Activated B cell treated with CpG ODN at 0.5 μM for 24 hours (primary cell): ENCODE measurements at regions not wholly inside any gene's neighbourhood (a gene's known extent, or its start where the extent isn't known, plus 50 kb on each side); places are given as distances from the start of the nearest gene placed in this dataset.

Source experiments
- ATAC-seq: fragments of 200-7000 bp; cut with Tn5 transposase; one replicate; pipeline ENCODE4 v1.10.0; 2021; ENCODE audit warnings: low read depth, mild to moderate bottlenecking, moderate library complexity
- CTCF ChIA-PET: fragments of 350-600 bp; sonication (Branson Sonifier 250); formaldehyde crosslinking; loops from one replicate; lab custom pipeline; 2021; ENCODE audit warnings: antibody characterized with exemption; lab: Charles Lee
- POLR2A ChIA-PET: fragments of 350-600 bp; sonication (Branson Sonifier 250); formaldehyde crosslinking; loops from one replicate; lab custom pipeline; 2021; ENCODE audit warnings: antibody characterized with exemption; lab: Charles Lee
- DNase-seq: peaks from one replicate; pipeline ENCODE4 v3.0.0; 2022
- H3K27ac Mint-ChIP-seq: one replicate; pipeline ENCODE4 v1.8.0; 2020; ENCODE audit warnings: mixed read lengths
- H3K27me3 Mint-ChIP-seq: one replicate; pipeline ENCODE4 v1.8.0; 2021; ENCODE audit warnings: mixed read lengths
- H3K36me3 Mint-ChIP-seq: one replicate; pipeline ENCODE4 v1.8.0; 2021; ENCODE audit warnings: low read depth, mixed read lengths
- H3K4me1 Mint-ChIP-seq: one replicate; pipeline ENCODE4 v1.8.0; 2021; ENCODE audit warnings: mixed read lengths
- H3K4me3 Mint-ChIP-seq: one replicate; pipeline ENCODE4 v1.8.0; 2020; ENCODE audit warnings: mild to moderate bottlenecking, mixed read lengths
- H3K9me3 Mint-ChIP-seq: one replicate; pipeline ENCODE4 v1.8.0; 2020; ENCODE audit warnings: mixed read lengths
- intact Hi-C: fragments of 100-400 bp; cut with micrococcal nuclease; formaldehyde crosslinking; loops from one replicate; pipeline ENCODE4 v1.15.1; 2024
- TF ChIP-seq, protein P1 (sequence below): fragments of 200-600 bp; IDR thresholded peaks from one replicate; pipeline ENCODE4 v1.8.0; 2022; ENCODE audit warnings: antibody characterized with exemption, mild to moderate bottlenecking

GRCh38 chr18:27483276-27483675 is 298.2 kb upstream of the CHST9 start:
- CTCF ChIA-PET: no interaction called here

GRCh38 chr18:27478459-27478858 is 293.4 kb upstream of the CHST9 start:
- H3K9me3 Mint-ChIP-seq: peaks cover 2% of the 10 kb centered on the region
- TF ChIP-seq, protein P1, sequence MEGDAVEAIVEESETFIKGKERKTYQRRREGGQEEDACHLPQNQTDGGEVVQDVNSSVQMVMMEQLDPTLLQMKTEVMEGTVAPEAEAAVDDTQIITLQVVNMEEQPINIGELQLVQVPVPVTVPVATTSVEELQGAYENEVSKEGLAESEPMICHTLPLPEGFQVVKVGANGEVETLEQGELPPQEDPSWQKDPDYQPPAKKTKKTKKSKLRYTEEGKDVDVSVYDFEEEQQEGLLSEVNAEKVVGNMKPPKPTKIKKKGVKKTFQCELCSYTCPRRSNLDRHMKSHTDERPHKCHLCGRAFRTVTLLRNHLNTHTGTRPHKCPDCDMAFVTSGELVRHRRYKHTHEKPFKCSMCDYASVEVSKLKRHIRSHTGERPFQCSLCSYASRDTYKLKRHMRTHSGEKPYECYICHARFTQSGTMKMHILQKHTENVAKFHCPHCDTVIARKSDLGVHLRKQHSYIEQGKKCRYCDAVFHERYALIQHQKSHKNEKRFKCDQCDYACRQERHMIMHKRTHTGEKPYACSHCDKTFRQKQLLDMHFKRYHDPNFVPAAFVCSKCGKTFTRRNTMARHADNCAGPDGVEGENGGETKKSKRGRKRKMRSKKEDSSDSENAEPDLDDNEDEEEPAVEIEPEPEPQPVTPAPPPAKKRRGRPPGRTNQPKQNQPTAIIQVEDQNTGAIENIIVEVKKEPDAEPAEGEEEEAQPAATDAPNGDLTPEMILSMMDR: no peak
- intact Hi-C loops: no loop called here
- no peaks in the 10 kb centered on the region for H3K4me1 Mint-ChIP-seq
- no peaks in the 10 kb centered on the region for H3K27me3 Mint-ChIP-seq
- H3K4me3 Mint-ChIP-seq: no peak overlapping the region
- ChIA-PET CTCF (no interaction called here), POLR2A (no interaction called here)
- H3K27ac Mint-ChIP-seq: no peak overlapping the region
- H3K36me3 Mint-ChIP-seq: no peaks in the 10 kb centered on the region
- ATAC-seq: no peak
- DNase-seq: no peak

More at GRCh38 chr18:27483276-27483675, 298.2 kb upstream of the CHST9 start:
- TF ChIP-seq, protein P1: no peak
- H3K36me3 Mint-ChIP-seq: no peaks in the 10 kb centered on the region
- DNase-seq (no peak), ATAC-seq (no peak)
- intact Hi-C loops: no loop called here
- H3K27ac Mint-ChIP-seq: no peak overlapping the region
- H3K4me1 Mint-ChIP-seq: no peaks in the 10 kb centered on the region
- no peaks in the 10 kb centered on the region for H3K27me3 Mint-ChIP-seq
- H3K9me3 Mint-ChIP-seq: no peaks in the 10 kb centered on the region
- POLR2A ChIA-PET: no interaction called here
- no peak overlapping the region for H3K4me3 Mint-ChIP-seq

GRCh38 chr18:27473318-27473717 is 288.2 kb upstream of the CHST9 start:
- DNase-seq: no peak

DNA sequence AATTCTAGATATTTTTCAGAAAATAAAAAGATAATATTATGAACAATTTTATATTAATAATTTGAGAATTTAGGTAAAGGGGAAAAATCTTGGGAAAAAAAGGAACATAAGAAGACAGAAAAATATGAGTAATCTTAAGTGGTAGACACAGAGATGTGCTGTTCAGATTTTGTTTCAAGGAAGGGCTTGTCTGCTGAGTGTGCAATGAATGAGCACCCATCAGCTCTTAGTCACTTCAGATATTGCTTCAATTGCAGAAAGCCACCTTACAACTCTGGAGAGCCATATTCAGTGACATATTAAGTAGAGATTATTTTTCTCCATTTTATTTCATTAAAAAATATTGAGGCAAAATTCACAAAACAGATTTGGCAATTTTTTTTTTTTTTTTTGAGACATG is 282.0 kb upstream of the CHST9 start:
- Mint-ChIP-seq H3K27ac (no peak overlapping the region), H3K4me3 (no peak overlapping the region), H3K36me3 (no peaks in the 10 kb centered on the region), H3K27me3 (no peaks in the 10 kb centered on the region), H3K9me3 (peaks cover 4% of the 10 kb centered on the region), H3K4me1 (no peaks in the 10 kb centered on the region)
- POLR2A ChIA-PET: no interaction called here
- intact Hi-C loops: loop anchor here (10.0 kb wide), 1 partner anchor 102 kb away; no protein-coding TSS in a partner anchor
- TF ChIP-seq, protein P1: no peak
- DNase-seq (no peak), ATAC-seq (no peak)
- CTCF ChIA-PET: no interaction called here

More at GRCh38 chr18:27473318-27473717, 288.2 kb upstream of the CHST9 start:
- no peak for ATAC-seq
- Mint-ChIP-seq H3K4me3 (no peak overlapping the region), H3K27ac (no peak overlapping the region), H3K27me3 (no peaks in the 10 kb centered on the region), H3K9me3 (peaks cover 2% of the 10 kb centered on the region), H3K4me1 (no peaks in the 10 kb centered on the region), H3K36me3 (no peaks in the 10 kb centered on the region)
- TF ChIP-seq, protein P1: no peak
- POLR2A ChIA-PET: no interaction called here
- intact Hi-C loops: no loop called here
- CTCF ChIA-PET: no interaction called here

DNA sequence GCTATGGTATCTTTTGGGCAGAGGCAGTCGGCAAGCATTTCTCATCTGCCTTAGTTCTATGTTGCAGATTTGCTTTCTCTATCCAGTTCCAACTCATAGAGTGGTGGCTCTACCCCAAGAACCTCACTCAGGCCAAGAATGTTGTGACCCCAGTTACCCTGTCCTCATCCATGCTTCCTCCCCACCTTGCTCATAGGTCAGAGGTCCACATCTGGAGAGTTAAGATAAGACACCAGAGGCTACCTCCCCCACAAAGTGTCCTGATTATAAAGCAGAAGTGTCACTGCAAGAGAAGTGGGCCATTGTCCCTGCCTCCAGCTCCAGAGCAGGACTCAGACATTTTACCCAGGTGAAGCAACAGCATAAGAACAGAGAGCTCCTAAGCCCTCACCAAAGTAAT is 276.8 kb upstream of the CHST9 start:
- POLR2A ChIA-PET: no interaction called here
- Mint-ChIP-seq H3K4me1 (no peaks in the 10 kb centered on the region), H3K27me3 (no peaks in the 10 kb centered on the region), H3K4me3 (no peak overlapping the region), H3K36me3 (no peaks in the 10 kb centered on the region), H3K9me3 (no peaks in the 10 kb centered on the region), H3K27ac (no peak overlapping the region)
- TF ChIP-seq, protein P1: no peak
- ATAC-seq (no peak), DNase-seq (no peak)
- CTCF ChIA-PET: no interaction called here
- intact Hi-C loops: loop anchor here (10.0 kb wide), 1 partner anchor 97 kb away; no protein-coding TSS in a partner anchor
